Activated T-cell treated with anti-CD3 and anti-CD28 coated beads for 24 hours (primary cell): ENCODE measurements at regions not wholly inside any gene's neighbourhood (a gene's known extent, or its start where the extent isn't known, plus 50 kb on each side); places are given as distances from the start of the nearest gene placed in this dataset.

Source experiments
- DNase-seq: peaks from one replicate; pipeline ENCODE4 v3.0.0-alpha.2; 2020; ENCODE audit warnings: low read depth

DNA sequence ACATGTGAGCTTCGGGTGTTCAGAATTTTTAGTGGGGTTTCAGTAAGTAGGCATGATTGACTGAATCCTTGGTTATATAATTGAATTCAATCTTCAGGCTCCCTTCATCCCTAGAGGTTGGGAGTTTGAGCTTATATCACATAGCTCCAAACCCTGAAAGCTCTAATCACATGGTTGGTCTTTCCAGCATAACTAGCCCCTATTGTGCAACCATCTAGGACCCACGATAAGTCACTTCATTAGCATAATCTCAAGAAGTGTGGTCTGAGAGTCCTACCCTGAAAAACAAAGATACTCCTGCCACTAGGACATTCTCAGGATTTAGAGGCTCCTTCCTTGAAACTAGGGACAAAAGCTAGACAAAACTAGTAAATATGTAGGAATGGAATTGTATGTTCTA is 348.9 kb upstream of the CBLB start:
- no peak for DNase-seq

DNA sequence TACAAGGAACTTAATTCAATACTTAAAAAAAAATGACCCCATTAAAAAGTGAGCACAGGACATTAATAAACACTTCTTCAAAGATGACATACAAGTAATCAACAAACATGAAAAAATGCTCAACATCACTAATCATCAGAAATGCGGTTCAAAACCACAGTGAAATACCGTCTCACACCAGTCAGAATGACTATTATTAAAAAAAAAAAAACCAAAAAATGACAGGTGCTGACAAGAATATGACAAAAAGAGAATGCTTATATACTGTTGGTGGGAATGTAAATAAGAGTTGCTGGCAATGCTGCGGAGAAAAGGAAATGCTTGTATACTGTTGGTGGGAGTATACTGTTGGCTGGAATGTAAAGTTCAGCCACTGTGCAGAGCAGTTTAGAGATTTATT is 358.3 kb upstream of the CBLB start:
- no peak for DNase-seq

DNA sequence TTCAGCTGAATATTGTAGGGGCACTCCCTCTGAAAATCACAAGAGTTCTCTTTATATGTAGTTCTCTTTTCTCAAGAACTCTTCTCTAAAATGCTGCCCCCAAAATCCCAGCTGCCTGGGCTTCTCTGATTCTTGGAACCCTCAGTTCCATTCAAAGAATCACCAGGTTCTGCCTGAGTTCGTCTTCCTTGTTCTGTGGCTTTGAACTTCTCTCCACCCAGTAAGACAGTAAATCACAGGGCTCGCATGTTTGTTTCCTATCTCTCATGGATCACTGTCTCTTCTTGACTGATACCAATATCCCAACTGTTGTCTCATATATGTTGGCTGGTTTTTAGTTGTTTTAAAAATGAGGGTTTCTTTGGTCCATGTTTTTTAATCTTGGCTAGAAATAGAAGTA is 359.5 kb upstream of the CBLB start:
- no peak for DNase-seq

GRCh38 chr3:106229495-106230278 is 360.9 kb upstream of the CBLB start:
- no peak for DNase-seq

DNA sequence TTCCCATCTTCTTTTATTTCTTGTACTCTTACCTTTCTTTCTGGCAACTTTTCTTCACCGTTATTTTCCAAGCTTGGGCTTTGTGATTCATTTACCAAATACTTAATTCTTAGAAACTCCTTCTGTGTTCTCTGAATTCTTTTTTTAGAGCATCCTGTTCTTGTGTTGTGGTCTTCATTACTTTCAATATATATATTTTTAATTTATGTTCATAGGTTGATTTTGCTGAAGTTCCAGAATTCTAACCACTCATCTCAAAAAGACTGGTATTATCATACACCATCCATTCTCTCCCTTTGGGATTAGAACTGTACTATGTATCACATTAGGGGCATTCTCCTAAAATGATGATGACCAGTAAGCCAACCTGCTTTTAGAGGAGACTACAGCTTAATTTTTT is 362.3 kb upstream of the CBLB start:
- DNase-seq: no peak

- no peak for DNase-seq
These were observed 364.1 kb upstream of the CBLB start for GRCh38 chr3:106232956-106233355.

DNA sequence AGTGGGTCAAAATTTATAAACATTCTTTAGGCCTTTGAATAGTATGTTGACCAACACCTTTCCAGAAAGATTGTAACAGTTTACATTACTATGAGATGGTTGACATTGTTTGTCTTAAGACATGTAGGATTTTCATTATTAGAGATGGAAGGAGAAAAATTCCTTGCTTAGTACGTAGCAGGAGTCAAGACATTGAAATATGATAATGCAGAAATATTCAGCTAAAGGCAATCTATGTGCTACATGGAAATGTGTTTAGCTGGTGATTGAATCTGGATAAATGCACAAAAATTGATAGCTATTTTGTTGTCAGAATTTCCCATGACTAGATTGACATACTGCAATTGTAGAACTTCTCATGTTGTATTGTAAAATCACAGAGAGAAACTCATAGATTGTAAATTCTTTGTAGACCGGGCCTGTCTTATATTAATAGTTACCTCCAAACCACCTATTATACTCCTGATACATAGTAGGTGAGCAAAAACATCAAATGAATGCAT is 370.4 kb upstream of the CBLB start:
- DNase-seq: no peak

- no peak for DNase-seq
These were observed 372.8 kb upstream of the CBLB start for GRCh38 chr3:106241593-106241992.

GRCh38 chr3:106242781-106243180 is 374.0 kb upstream of the CBLB start:
- no peak for DNase-seq

GRCh38 chr3:106245400-106245799 is 376.6 kb upstream of the CBLB start:
- no peak for DNase-seq

GRCh38 chr3:106247902-106248684 is 379.3 kb upstream of the CBLB start:
- no peak for DNase-seq

DNA sequence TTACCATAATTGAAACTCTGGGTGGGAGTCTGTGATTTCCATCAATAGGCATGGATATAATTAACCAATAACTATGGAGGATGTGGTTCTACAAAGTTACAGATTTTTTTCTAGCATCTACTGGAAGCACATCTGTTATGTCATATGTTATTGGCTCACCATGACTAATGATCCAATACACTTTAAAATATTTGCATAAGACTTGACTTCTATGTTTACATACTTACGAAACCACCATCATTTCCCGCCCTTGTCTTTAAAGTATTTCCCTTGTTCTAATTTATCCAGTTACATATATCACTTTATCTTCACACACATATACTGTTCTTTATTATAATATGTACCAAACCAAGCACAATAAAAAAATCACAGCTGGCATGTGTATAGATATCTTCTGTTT is 380.3 kb upstream of the CBLB start:
- DNase-seq: no peak

DNA sequence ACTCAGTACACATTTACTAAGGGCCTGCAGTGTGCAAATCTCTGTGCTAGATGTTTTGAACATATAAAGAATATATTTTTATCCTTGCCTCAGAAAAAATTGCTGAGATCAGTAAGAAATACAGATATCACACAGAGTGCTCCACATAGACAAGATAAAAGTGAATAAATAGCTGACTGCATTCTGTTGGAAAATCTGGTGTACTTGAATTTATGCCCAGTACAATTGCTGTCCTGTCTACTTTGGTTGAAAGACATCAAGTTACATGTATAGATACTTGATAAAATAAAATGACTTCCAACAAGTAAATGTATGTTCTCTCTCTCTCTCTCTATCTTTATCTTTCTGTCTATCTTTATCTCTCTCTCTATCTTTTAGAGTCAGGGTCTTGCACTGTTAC is 381.2 kb upstream of the CBLB start:
- no peak for DNase-seq

DNA sequence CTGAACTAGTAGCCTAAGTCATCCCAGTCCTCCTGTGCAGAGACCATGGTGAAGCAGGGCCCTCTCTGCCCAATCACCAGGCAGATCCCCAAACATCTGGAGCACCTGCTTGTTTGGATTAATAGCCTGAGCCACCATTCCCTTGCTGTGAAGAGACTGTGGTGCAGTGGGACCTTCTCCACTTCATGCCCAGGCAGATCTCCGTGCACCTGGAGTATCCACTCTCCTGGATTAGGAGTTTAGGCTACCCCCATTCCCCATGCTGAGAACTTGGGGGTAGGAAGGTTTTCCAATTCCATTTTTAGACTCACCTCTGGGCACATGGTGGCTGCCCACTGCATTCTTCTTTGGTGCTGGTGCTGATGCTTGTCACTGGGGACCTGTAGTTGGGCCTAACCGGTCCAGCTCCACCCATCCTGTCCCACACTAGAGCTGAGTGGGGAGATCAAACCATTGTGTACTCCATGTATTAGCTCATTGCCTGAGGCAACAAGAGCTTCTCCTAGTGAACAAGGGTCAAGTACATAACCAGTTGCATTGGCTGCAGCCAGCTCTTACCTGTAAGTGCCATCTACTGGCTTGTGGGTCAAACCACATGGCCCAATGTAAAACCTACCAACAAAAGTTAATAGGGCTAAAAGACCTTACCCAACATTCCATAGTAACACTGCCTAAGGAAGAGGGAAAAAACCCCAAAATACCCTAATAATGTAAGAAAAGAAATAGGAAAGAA is 382.5 kb upstream of the CBLB start:
- DNase-seq: no peak

DNA sequence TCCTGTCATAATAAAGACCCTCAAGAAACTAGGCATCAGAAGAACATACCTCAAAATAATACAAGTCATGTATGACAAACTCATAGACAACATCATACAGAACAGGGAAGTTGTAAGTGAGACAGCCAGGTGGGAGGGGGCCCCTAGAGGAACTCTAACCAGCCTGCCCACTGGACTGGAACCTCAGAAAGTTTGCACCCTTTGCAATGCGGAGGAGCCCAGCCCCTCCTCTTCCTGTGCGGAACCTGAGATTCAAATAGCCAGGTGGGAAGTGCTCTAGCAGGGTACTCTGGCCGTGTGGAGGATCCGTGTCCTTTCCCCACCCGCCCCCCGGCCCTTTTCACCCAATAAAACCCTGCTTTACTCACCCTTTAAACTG is 387.0 kb upstream of the CBLB start:
- no peak for DNase-seq

- DNase-seq: no peak
These were observed 387.6 kb upstream of the CBLB start for GRCh38 chr3:106256249-106256957.

- no peak for DNase-seq
These were observed 388.4 kb upstream of the CBLB start for GRCh38 chr3:106257172-106257571.

DNA sequence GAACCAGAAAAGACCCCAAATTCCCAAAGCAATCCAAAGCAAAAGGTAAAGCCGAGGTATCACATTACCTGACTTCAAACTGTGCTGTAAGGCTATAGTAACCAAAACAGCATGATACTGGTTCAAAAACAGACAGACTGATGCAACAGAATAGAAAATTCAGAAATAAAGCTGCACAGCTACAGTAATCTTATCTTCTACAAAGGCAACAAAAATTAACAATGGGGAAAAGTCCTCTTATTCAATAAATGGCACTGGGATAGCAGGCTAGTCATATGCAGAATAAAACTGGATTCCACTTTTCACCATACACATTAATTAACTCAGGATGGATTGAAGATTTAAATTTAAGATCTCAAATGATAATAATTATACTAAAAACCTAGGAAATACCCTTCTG is 392.6 kb upstream of the CBLB start:
- no peak for DNase-seq

DNA sequence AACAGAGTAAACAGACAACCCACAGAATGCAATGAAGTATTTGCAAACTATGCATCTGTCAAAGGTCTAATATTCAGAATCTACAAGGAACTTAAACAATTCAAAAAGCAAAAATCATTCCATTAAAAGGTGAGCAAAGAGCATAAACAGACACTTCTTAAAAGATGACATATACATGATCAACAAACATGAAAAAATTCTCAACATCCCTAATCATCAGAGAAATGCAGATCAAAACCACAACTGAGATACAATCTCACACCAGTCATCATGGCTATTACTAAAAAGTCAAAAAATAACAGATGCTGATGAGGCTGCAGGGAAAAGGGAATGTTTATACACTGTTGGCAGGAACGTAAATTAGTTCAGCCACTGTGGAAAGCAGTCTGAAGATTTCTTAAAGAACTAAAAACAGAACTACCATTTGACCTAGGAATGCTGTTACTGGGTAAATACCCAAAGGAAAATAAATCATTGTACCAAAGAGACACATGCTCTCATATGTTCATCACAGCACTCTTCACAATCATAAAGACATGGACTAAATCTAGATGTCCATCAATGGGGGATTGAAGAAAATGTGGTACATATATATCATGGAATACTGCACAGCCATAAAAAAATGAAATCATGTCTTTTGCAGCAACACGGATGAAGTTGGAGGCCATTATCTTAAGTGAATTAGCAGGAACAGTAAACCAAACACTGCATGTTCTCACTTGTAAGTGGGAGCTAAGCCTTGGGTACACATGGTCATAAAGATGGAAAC is 393.3 kb upstream of the CBLB start:
- DNase-seq: no peak

DNA sequence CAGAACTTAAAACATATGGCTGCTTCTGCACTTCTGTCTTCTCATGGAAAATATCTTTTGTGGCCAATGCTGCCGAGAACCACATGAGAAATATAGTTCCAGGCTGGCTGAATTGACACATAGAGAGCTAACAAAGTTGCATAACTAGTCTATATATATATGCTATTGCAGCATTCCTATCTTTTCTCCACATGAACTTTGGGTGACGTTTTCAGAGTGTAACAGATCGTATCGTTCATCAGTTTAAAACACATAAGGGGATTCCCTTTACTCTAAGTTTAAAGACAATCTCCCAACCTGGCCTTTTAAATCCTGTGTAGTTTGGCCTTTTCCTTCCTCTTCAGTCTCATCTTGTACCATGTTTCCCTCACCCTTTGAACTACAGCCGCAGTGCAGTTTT is 394.2 kb upstream of the CBLB start:
- DNase-seq: no peak

DNA sequence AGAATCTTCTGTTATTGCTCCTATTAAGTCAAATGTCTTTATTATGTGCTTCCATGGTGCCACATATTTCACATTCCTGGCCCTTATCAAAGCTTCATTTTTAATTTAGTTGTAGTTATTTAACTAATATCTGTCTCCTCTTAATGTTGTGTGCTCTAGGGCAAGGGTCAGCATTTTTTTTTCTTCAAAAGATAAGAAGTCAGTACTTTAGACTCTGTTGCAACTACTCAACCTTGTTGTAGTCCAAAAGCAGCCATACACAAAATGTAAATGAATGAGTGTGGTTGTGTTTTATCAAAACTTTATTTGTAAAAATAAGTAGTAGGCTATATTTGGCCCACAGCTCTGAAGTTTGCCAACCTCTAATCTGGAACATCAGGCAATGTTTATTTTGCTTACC is 394.7 kb upstream of the CBLB start:
- DNase-seq: no peak
